Activated naive CD8-positive, alpha-beta T cell treated with anti-CD3 and anti-CD28 coated beads, Interleukin-2, amount 10 ng/mL, durations not matched to agents 7 days and 5 days (primary cell): ENCODE measurements at regions not wholly inside any gene's neighbourhood (a gene's known extent, or its start where the extent isn't known, plus 50 kb on each side); places are given as distances from the start of the nearest gene placed in this dataset.

Experiments used
- ATAC-seq: fragments of 150-1000 bp; cut with Tn5 transposase; one replicate; pipeline ENCODE4 v1.10.0; 2021; ENCODE audit warnings: low read depth, moderate library complexity
- POLR2A ChIA-PET: fragments of 350-600 bp; sonication (Branson Sonifier 250); formaldehyde crosslinking; loops from one replicate; lab custom pipeline; 2021; ENCODE audit warnings: antibody characterized with exemption; lab: Charles Lee
- DNase-seq: peaks from one replicate; pipeline ENCODE4 v3.0.0; 2021
- H3K27ac Mint-ChIP-seq: one replicate; pipeline ENCODE4 v1.8.0; 2022; ENCODE audit warnings: mild to moderate bottlenecking, mixed read lengths
- H3K27me3 Mint-ChIP-seq: one replicate; pipeline ENCODE4 v1.8.0; 2022; ENCODE audit warnings: mild to moderate bottlenecking, moderate library complexity, mixed read lengths
- H3K36me3 Mint-ChIP-seq: one replicate; pipeline ENCODE4 v1.8.0; 2021; ENCODE audit warnings: mild to moderate bottlenecking, mixed read lengths
- H3K4me1 Mint-ChIP-seq: one replicate; pipeline ENCODE4 v1.8.0; 2021; ENCODE audit warnings: mixed read lengths
- H3K4me3 Mint-ChIP-seq: one replicate; pipeline ENCODE4 v1.8.0; 2022; ENCODE audit warnings: mild to moderate bottlenecking, moderate library complexity, mixed read lengths
- H3K9me3 Mint-ChIP-seq: one replicate; pipeline ENCODE4 v1.8.0; 2021; ENCODE audit warnings: mixed read lengths

DNA sequence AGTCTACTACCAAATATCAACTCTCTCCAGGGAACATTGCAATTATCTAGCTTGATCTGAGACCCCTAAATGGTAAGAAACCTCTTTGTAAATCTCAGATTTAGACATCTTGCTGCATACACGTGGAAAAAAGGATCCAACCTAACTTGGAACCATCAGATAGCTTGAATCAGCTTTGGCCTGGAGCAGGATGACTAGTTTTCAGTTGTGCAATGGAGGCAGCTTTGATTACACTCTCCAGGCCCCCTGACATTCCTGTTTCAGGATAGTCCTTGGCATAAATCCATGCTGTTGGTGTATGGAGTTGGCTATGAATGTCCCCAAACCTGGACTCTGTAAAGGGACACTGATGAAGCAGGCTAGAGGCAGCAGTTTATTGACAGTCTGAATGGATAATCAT, 1061.9 kb upstream of the TENM3 start:
- no peak overlapping the region for H3K27ac Mint-ChIP-seq
- DNase-seq (no peak), ATAC-seq (no peak)
- H3K36me3 Mint-ChIP-seq, result no peaks in the 10 kb centered on the region
- H3K4me3 Mint-ChIP-seq, result no peak overlapping the region
- POLR2A ChIA-PET, result no interaction called here
- no peaks in the 10 kb centered on the region for H3K9me3 Mint-ChIP-seq
- no peaks in the 10 kb centered on the region for H3K4me1 Mint-ChIP-seq
- no peaks in the 10 kb centered on the region for H3K27me3 Mint-ChIP-seq

DNA sequence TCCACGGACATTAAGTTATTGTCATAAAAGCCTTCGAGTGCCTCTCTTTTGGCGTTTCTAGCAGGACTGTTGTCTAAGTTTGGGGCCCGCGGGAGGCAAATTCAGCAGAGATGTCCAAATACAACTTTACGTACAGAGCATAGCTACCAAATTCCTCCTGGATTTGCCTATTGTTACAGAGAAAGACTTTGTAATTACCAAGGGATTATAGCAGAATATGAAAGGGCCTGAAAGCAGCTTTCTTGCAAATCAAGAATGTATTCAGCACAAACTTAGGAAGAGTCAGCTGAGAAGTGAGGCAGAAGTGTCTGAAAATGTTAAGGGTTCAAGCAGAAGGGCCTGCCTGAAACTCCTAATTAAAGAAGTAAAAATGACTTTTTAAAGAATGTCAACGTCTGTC, 1053.5 kb upstream of the TENM3 start:
- Mint-ChIP-seq H3K4me3 (no peak overlapping the region), H3K27ac (no peak overlapping the region), H3K9me3 (no peaks in the 10 kb centered on the region), H3K36me3 (no peaks in the 10 kb centered on the region), H3K27me3 (no peaks in the 10 kb centered on the region), H3K4me1 (no peaks in the 10 kb centered on the region)
- POLR2A ChIA-PET, result no interaction called here
- ATAC-seq, result no peak
- no peak for DNase-seq

- no peaks in the 10 kb centered on the region for H3K27me3 Mint-ChIP-seq
- no peaks in the 10 kb centered on the region for H3K36me3 Mint-ChIP-seq
- POLR2A ChIA-PET, result no interaction called here
- ATAC-seq, result no peak
- H3K27ac Mint-ChIP-seq, result no peak overlapping the region
- no peak for DNase-seq
- H3K4me1 Mint-ChIP-seq, result no peaks in the 10 kb centered on the region
- no peaks in the 10 kb centered on the region for H3K9me3 Mint-ChIP-seq
- no peak overlapping the region for H3K4me3 Mint-ChIP-seq
These were observed 1049.9 kb upstream of the TENM3 start for GRCh38 chr4:181193131-181193930.

DNA sequence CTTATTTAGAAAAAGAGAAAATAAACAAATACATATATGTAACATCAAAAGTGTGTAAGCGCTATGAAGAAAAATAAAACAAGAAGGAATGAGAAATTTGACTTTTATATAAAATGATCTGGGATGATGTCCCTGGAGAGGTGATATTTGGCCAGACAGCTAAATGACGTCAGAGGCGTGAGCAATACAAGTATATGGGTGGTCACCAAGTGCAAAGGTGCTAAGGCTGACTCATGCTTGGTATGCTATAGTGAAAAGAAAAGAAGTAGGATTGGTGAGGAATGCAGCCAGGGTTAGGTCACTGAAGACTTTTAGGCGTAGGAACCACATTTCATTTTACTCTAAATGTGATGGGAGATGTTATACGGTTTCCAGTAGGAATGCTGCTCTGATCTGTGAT, 1049.1 kb upstream of the TENM3 start:
- Mint-ChIP-seq H3K36me3 (no peaks in the 10 kb centered on the region), H3K4me1 (no peaks in the 10 kb centered on the region), H3K27ac (no peak overlapping the region), H3K9me3 (no peaks in the 10 kb centered on the region), H3K4me3 (no peak overlapping the region), H3K27me3 (no peaks in the 10 kb centered on the region)
- ATAC-seq (no peak), DNase-seq (no peak)
- POLR2A ChIA-PET, result no interaction called here

DNA sequence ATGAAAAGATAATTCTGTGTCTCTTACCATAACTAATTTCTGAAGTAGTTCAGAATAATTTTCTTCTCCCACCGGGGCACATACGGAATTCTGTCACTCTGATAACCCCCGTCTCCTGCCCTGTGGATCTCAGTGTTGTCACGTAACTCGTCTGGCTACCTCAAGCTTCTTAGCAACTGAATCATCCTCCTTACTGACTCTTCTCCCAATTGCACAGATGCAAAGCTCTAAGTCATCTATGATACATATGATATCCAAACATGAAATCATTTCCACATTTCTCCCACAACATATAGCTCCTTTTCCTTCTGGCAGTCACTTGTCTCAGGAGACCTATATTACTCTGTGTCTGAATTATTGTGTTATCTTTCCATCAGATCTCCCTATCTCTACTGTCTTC, 1043.1 kb upstream of the TENM3 start:
- Mint-ChIP-seq H3K9me3 (no peaks in the 10 kb centered on the region), H3K4me1 (no peaks in the 10 kb centered on the region), H3K4me3 (no peak overlapping the region), H3K27me3 (no peaks in the 10 kb centered on the region), H3K36me3 (no peaks in the 10 kb centered on the region), H3K27ac (no peak overlapping the region)
- DNase-seq (no peak), ATAC-seq (no peak)
- POLR2A ChIA-PET, result no interaction called here

GRCh38 chr4:181202240-181202639, 1041.0 kb upstream of the TENM3 start:
- H3K9me3 Mint-ChIP-seq, result no peaks in the 10 kb centered on the region
- POLR2A ChIA-PET, result no interaction called here
- H3K27me3 Mint-ChIP-seq, result no peaks in the 10 kb centered on the region
- H3K4me1 Mint-ChIP-seq, result no peaks in the 10 kb centered on the region
- H3K36me3 Mint-ChIP-seq, result no peaks in the 10 kb centered on the region
- no peak overlapping the region for H3K4me3 Mint-ChIP-seq
- DNase-seq (no peak), ATAC-seq (no peak)
- H3K27ac Mint-ChIP-seq, result no peak overlapping the region

- Mint-ChIP-seq H3K4me3 (no peak overlapping the region), H3K27ac (no peak overlapping the region), H3K9me3 (no peaks in the 10 kb centered on the region), H3K36me3 (no peaks in the 10 kb centered on the region), H3K27me3 (no peaks in the 10 kb centered on the region), H3K4me1 (no peaks in the 10 kb centered on the region)
- ATAC-seq, result no peak
- POLR2A ChIA-PET, result no interaction called here
- no peak for DNase-seq
These were observed 1039.1 kb upstream of the TENM3 start for GRCh38 chr4:181204109-181204508.

GRCh38 chr4:181213551-181213950, 1029.7 kb upstream of the TENM3 start:
- Mint-ChIP-seq H3K4me3 (no peak overlapping the region), H3K9me3 (no peaks in the 10 kb centered on the region), H3K27ac (no peak overlapping the region), H3K4me1 (no peaks in the 10 kb centered on the region), H3K36me3 (no peaks in the 10 kb centered on the region), H3K27me3 (no peaks in the 10 kb centered on the region)
- DNase-seq, result no peak
- ATAC-seq, result no peak
- POLR2A ChIA-PET, result no interaction called here

GRCh38 chr4:181216501-181216900, 1026.7 kb upstream of the TENM3 start:
- Mint-ChIP-seq H3K4me3 (no peak overlapping the region), H3K27me3 (no peaks in the 10 kb centered on the region), H3K36me3 (no peaks in the 10 kb centered on the region), H3K4me1 (no peaks in the 10 kb centered on the region), H3K27ac (no peak overlapping the region), H3K9me3 (no peaks in the 10 kb centered on the region)
- ATAC-seq (no peak), DNase-seq (no peak)
- POLR2A ChIA-PET, result no interaction called here

DNA sequence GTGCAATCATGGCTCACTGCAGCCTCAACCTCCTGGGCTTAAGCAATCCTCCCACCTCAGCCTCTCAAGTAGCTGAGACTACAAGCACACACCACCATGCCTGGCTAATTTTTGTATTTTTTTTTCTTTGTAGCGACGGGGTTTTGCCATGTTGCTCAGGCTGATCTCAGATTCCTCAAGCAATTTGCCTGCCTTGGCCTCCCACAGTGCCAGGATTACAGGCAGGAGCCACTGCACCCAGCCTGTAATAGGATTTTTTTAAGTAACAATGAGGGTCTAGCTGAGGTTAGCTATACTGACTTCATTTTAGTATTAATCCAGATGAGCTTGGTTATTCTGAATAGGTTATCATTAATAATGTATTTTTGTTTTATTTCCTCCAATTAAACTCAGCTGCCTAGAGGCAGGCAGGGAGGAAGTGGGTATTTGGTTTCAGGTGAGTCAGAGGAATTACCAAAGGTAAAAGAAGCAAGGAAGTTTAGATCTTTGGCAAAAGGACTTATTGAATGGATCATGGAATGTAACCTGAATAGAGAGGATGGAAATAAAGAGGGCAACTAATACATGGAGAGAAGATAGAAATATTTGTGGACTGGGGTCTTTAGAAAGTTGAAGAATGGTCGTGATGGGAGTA, 1023.3 kb upstream of the TENM3 start:
- POLR2A ChIA-PET, result no interaction called here
- Mint-ChIP-seq H3K4me1 (no peaks in the 10 kb centered on the region), H3K27ac (no peak overlapping the region), H3K27me3 (no peaks in the 10 kb centered on the region), H3K9me3 (no peaks in the 10 kb centered on the region), H3K4me3 (no peak overlapping the region), H3K36me3 (no peaks in the 10 kb centered on the region)
- DNase-seq (no peak), ATAC-seq (no peak)

DNA sequence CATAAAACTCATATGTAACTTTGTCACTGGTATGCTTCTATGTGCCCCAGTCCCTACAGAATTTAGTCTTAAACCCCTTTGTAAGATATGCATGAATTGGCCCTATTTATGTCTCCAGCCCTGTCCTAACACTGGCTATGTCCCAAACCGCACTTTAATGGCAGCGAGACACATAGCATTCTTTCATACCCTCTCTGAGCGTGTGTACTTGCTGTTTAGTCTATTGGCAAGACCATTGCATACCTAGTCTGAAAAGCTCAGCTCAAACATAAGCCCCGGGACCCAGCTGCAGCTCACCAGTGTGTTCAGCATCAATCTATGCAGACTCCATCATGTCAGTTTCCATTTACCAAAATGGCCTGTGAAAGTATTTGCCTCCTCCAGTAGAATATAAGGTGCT, 1018.4 kb upstream of the TENM3 start:
- Mint-ChIP-seq H3K36me3 (no peaks in the 10 kb centered on the region), H3K4me1 (no peaks in the 10 kb centered on the region), H3K4me3 (no peak overlapping the region), H3K9me3 (no peaks in the 10 kb centered on the region), H3K27ac (no peak overlapping the region), H3K27me3 (no peaks in the 10 kb centered on the region)
- POLR2A ChIA-PET, result no interaction called here
- DNase-seq (no peak), ATAC-seq (no peak)

- Mint-ChIP-seq H3K27ac (no peak overlapping the region), H3K4me3 (no peak overlapping the region), H3K4me1 (no peaks in the 10 kb centered on the region), H3K36me3 (no peaks in the 10 kb centered on the region), H3K9me3 (no peaks in the 10 kb centered on the region), H3K27me3 (no peaks in the 10 kb centered on the region)
- DNase-seq (no peak), ATAC-seq (no peak)
- POLR2A ChIA-PET, result no interaction called here
These were observed 1017.5 kb upstream of the TENM3 start for GRCh38 chr4:181225616-181226261.

GRCh38 chr4:181234951-181235680, 1008.1 kb upstream of the TENM3 start:
- Mint-ChIP-seq H3K9me3 (no peaks in the 10 kb centered on the region), H3K27me3 (no peaks in the 10 kb centered on the region), H3K36me3 (no peaks in the 10 kb centered on the region), H3K27ac (no peak overlapping the region), H3K4me1 (no peaks in the 10 kb centered on the region), H3K4me3 (no peak overlapping the region)
- POLR2A ChIA-PET, result no interaction called here
- DNase-seq (no peak), ATAC-seq (no peak)
